Stomach smooth muscle (tissue), 2 donors: ENCODE measurements at regions not wholly inside any gene's neighbourhood (a gene's known extent, or its start where the extent isn't known, plus 50 kb on each side); places are given as distances from the start of the nearest gene placed in this dataset.

ENCODE experiments used
- H3K27ac ChIP-seq: one replicate; pipeline ENCODE4 v1.7.0; 2013; ENCODE audit warnings: mild to moderate bottlenecking, low read length, inconsistent platforms
- H3K27me3 ChIP-seq, 2 donors: one replicate each; pipeline ENCODE4 v1.7.0; 2013; ENCODE audit warnings: low read length in 2 of 2; ENCODE audit not compliant: insufficient read depth in 2 of 2, control insufficient read depth in 1 of 2
- H3K36me3 ChIP-seq, 2 donors: one replicate each; pipeline ENCODE4 v1.7.0; 2013; ENCODE audit warnings: low read length in 2 of 2; ENCODE audit not compliant: control insufficient read depth in 2 of 2, insufficient read depth in 2 of 2
- H3K4me1 ChIP-seq: one replicate; pipeline ENCODE4 v1.7.0; 2013; ENCODE audit warnings: low read length; ENCODE audit not compliant: control insufficient read depth, insufficient read depth
- H3K4me3 ChIP-seq, 2 donors: one replicate each; pipeline ENCODE4 v1.7.0; 2013; ENCODE audit warnings: low read length in 2 of 2
- H3K9ac ChIP-seq, 2 donors: one replicate each; pipeline ENCODE4 v1.7.0; 2013; ENCODE audit warnings: low read length in 2 of 2, mild to moderate bottlenecking in 1 of 2
- H3K9me3 ChIP-seq, 2 donors: one replicate each; pipeline ENCODE4 v1.7.0; 2013; ENCODE audit warnings: low read length in 2 of 2; ENCODE audit not compliant: control insufficient read depth in 2 of 2
- donor health status: healthy.
- donor health status: Pancreatic carcinoma.

- no peak overlapping the region for H3K9ac ChIP-seq
- no peaks in the 10 kb centered on the region for H3K9me3 ChIP-seq
- no peaks in the 10 kb centered on the region for H3K36me3 ChIP-seq
- H3K4me1 ChIP-seq: no peaks in the 10 kb centered on the region
- H3K27me3 ChIP-seq: no peaks in the 10 kb centered on the region
- no peak overlapping the region for H3K4me3 ChIP-seq
- no peak overlapping the region for H3K27ac ChIP-seq
Measured at GRCh38 chr16:79862601-79863000, 262.1 kb upstream of the MAF start.

- peaks cover 2 to 8% of the 10 kb centered on the region in 2 donors for H3K9me3 ChIP-seq
Measured at GRCh38 chr16:79856581-79856980, 256.0 kb upstream of the MAF start.

GRCh38 chr16:79850348-79850747 lies 249.8 kb upstream of the MAF start:
- Histone ChIP-seq H3K27me3 (no peaks in the 10 kb centered on the region), H3K9me3 (no peaks in the 10 kb centered on the region), H3K9ac (no peak overlapping the region), H3K36me3 (no peaks in the 10 kb centered on the region), H3K4me3 (no peak overlapping the region), H3K4me1 (no peaks in the 10 kb centered on the region), H3K27ac (no peak overlapping the region)

More at GRCh38 chr16:79856581-79856980, 256.0 kb upstream of the MAF start:
- no peaks in the 10 kb centered on the region for H3K27me3 ChIP-seq
- no peak overlapping the region for H3K4me3 ChIP-seq
- H3K9ac ChIP-seq: no peak overlapping the region
- no peaks in the 10 kb centered on the region for H3K36me3 ChIP-seq
- no peak overlapping the region for H3K27ac ChIP-seq
- no peaks in the 10 kb centered on the region for H3K4me1 ChIP-seq

GRCh38 chr16:79849119-79849518 lies 248.6 kb upstream of the MAF start:
- Histone ChIP-seq H3K9me3 (no peaks in the 10 kb centered on the region), H3K27ac (no peak overlapping the region), H3K4me1 (no peaks in the 10 kb centered on the region), H3K27me3 (no peaks in the 10 kb centered on the region), H3K4me3 (no peak overlapping the region), H3K9ac (no peak overlapping the region), H3K36me3 (no peaks in the 10 kb centered on the region)

- H3K27ac ChIP-seq: no peak overlapping the region
- no peaks in the 10 kb centered on the region for H3K4me1 ChIP-seq
- H3K36me3 ChIP-seq: no peaks in the 10 kb centered on the region
- H3K4me3 ChIP-seq: no peak overlapping the region
- H3K27me3 ChIP-seq: no peaks in the 10 kb centered on the region
- H3K9me3 ChIP-seq: no peaks in the 10 kb centered on the region
- H3K9ac ChIP-seq: no peak overlapping the region
Measured at GRCh38 chr16:79848719-79849118, 248.2 kb upstream of the MAF start.

- Histone ChIP-seq H3K27ac (no peak overlapping the region), H3K36me3 (no peaks in the 10 kb centered on the region), H3K4me1 (no peaks in the 10 kb centered on the region), H3K9ac (no peak overlapping the region), H3K27me3 (no peaks in the 10 kb centered on the region), H3K4me3 (no peak overlapping the region), H3K9me3 (no peaks in the 10 kb centered on the region)
Measured at GRCh38 chr16:79847569-79847968, 247.0 kb upstream of the MAF start.

- H3K4me1 ChIP-seq: no peaks in the 10 kb centered on the region
- H3K4me3 ChIP-seq: no peak overlapping the region
- H3K27me3 ChIP-seq: no peaks in the 10 kb centered on the region
- H3K36me3 ChIP-seq: no peaks in the 10 kb centered on the region
- no peak overlapping the region for H3K9ac ChIP-seq
- no peak overlapping the region for H3K27ac ChIP-seq
- H3K9me3 ChIP-seq: no peaks in the 10 kb centered on the region
Measured at GRCh38 chr16:79847101-79847500, 246.6 kb upstream of the MAF start.

GRCh38 chr16:79845734-79846135 lies 245.2 kb upstream of the MAF start:
- Histone ChIP-seq H3K27me3 (no peaks in the 10 kb centered on the region), H3K9ac (no peak overlapping the region), H3K4me1 (no peaks in the 10 kb centered on the region), H3K4me3 (no peak overlapping the region), H3K9me3 (no peaks in the 10 kb centered on the region), H3K36me3 (no peaks in the 10 kb centered on the region), H3K27ac (no peak overlapping the region)

- no peak overlapping the region for H3K9ac ChIP-seq
- H3K4me3 ChIP-seq: no peak overlapping the region
- H3K27ac ChIP-seq: no peak overlapping the region
- peaks cover 2% of the 10 kb centered on the region for H3K4me1 ChIP-seq
- H3K27me3 ChIP-seq: no peaks in the 10 kb centered on the region
- no peaks in the 10 kb centered on the region for H3K36me3 ChIP-seq
- H3K9me3 ChIP-seq: no peaks in the 10 kb centered on the region
Measured at GRCh38 chr16:79845033-79845733, 244.6 kb upstream of the MAF start.

- H3K4me3 ChIP-seq: no peak overlapping the region
- no peak overlapping the region for H3K27ac ChIP-seq
- H3K27me3 ChIP-seq: no peaks in the 10 kb centered on the region
Measured at GRCh38 chr16:79844603-79845002, 244.1 kb upstream of the MAF start.

GRCh38 chr16:79843631-79844043 lies 243.1 kb upstream of the MAF start:
- Histone ChIP-seq H3K36me3 (no peaks in the 10 kb centered on the region), H3K4me3 (no peak overlapping the region), H3K27me3 (no peaks in the 10 kb centered on the region), H3K9ac (no peak overlapping the region), H3K4me1 (peaks cover 15% of the 10 kb centered on the region), H3K9me3 (no peaks in the 10 kb centered on the region), H3K27ac (no peak overlapping the region)

More at GRCh38 chr16:79844603-79845002, 244.1 kb upstream of the MAF start:
- Histone ChIP-seq H3K9ac (no peak overlapping the region), H3K9me3 (no peaks in the 10 kb centered on the region), H3K36me3 (no peaks in the 10 kb centered on the region), H3K4me1 (peaks cover 7% of the 10 kb centered on the region)
